Smooth muscle cell (in vitro differentiated cells): ENCODE measurements at regions not wholly inside any gene's neighbourhood (a gene's known extent, or its start where the extent isn't known, plus 50 kb on each side); places are given as distances from the start of the nearest gene placed in this dataset.

Source experiments
- DNase-seq: peaks from one replicate; lab custom pipeline; 2025; ENCODE audit not compliant: unreplicated experiment; lab: John Stamatoyannopoulos, UW
- H2AFZ ChIP-seq: fragments of 200-600 bp; sonication (generic); 2 replicates; pipeline ENCODE4 v1.6.0; 2016; ENCODE audit warnings: antibody characterized with exemption, low read depth, mild to moderate bottlenecking
- H3F3A ChIP-seq: fragments of 200-600 bp; sonication (generic); 2 replicates; pipeline ENCODE4 v1.6.0; 2017; ENCODE audit warnings: antibody characterized with exemption, low read depth
- H3K27ac ChIP-seq: fragments of 200-600 bp; sonication (generic); 2 replicates; pipeline ENCODE4 v1.5.1; 2016; ENCODE audit warnings: low read depth, mild to moderate bottlenecking
- H3K27me3 ChIP-seq: fragments of 200-600 bp; sonication (generic); 2 replicates; pipeline ENCODE4 v1.6.1; 2016; ENCODE audit warnings: low read depth, mild to moderate bottlenecking
- H3K36me3 ChIP-seq: fragments of 200-600 bp; sonication (generic); 2 replicates; pipeline ENCODE4 v1.5.1; 2016; ENCODE audit warnings: low read depth
- H3K4me1 ChIP-seq: fragments of 200-600 bp; sonication (generic); 2 replicates; pipeline ENCODE4 v1.5.1; 2016; ENCODE audit warnings: low read depth
- H3K4me2 ChIP-seq: fragments of 200-600 bp; sonication (generic); 2 replicates; pipeline ENCODE4 v1.6.0; 2016; ENCODE audit warnings: mild to moderate bottlenecking
- H3K4me3 ChIP-seq: fragments of 200-600 bp; sonication (generic); 2 replicates; pipeline ENCODE4 v1.5.1; 2016; ENCODE audit warnings: mild to moderate bottlenecking
- H3K79me2 ChIP-seq: fragments of 200-600 bp; sonication (generic); 2 replicates; pipeline ENCODE4 v1.6.0; 2016; ENCODE audit warnings: low read depth, mild to moderate bottlenecking
- H3K9ac ChIP-seq: fragments of 200-600 bp; sonication (generic); 2 replicates; pipeline ENCODE4 v1.6.0; 2016; ENCODE audit warnings: low read depth
- H3K9me3 ChIP-seq: fragments of 200-600 bp; sonication (generic); replicated peaks from 2 replicates; pipeline ENCODE4 v1.5.1; 2016; ENCODE audit warnings: low read depth
- H4K20me1 ChIP-seq: fragments of 200-600 bp; sonication (generic); 2 replicates; pipeline ENCODE4 v1.6.0; 2016; ENCODE audit warnings: low read depth
- WGBS: methylation state at CpG from one replicate; pipeline ENCODE4 v1.1.7; 2016; ENCODE audit warnings: low lambda C conversion rate; 5-methylcytosine and 5-hydroxymethylcytosine counted together
- TF ChIP-seq, protein P1 (sequence below): fragments of 200-600 bp; sonication (generic); IDR thresholded peaks from 2 replicates; pipeline ENCODE4 v1.5.1; 2017; ENCODE audit warnings: borderline replicate concordance, mild to moderate bottlenecking, antibody characterized with exemption; ENCODE audit not compliant: insufficient read depth, poor library complexity, severe bottlenecking

DNA sequence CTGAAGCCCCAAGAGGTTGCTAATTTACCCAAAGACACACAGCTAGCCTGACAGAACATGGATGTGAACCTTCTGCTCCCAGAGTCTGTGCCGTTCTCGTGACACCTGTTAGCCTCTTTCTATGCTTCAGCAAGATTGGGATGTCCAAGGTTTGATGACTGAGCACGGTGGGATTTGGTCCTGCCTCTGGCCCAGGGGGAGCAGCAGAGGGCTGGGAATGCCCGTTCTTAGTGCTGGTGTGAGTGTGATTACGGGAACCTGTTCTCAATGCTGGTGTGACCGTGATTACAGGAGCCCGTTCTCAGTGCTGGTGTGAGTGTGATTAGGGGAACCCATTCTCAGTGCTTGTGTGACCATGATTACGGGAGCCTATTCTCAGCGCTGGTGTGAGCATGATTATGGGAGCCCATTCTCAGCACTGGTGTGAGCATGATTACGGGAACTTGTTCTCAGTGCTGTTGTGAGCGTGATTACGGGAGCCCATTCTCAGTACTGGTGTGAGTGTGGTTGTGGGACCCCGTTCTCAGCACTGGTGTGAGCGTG is 67.3 kb upstream of the SNTG2 start:
- WGBS, result 89% methylated on average over 14 of the region's 14 CpGs
- no peak for DNase-seq

DNA sequence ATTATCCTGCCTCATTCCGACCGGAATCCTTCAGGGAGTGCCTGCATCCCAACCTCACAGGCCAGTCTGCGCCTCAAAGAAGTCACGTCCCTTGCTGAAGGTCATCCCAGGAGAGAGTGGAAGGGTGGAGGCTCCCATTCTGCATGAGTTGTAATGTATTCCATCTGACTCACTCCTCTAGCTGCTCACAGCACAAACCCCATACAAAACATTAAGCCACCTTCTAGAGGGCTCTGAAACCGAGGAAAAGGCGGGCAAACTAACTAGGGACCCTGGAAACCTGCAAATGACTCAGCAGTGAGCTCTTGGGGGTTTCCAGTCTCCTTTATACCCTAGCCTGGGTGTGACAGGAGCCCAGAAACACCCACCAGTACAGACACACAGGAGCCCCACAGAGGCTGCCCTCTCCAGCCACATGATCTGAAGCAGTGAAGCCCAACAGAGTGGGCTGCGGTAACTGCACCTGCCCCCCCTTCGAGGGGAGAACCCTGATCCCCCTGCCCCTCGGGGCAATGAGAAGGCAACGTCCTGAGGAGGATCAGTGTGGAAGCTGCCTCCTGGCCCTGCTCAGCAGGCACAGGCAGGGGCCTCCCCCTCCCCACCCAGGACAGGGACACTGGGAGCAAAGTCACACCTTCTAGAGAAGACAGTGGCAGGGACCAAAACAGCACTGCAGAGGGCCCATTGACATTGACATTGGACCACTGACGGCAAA is 69.3 kb upstream of the SNTG2 start:
- WGBS, result 82% methylated on average over 11 of the region's 11 CpGs
- Histone ChIP-seq H2AFZ (no peak overlapping the region), H3K4me1 (no peaks in the 10 kb centered on the region), H3K27me3 (peaks cover 34% of the 10 kb centered on the region), H3K4me2 (no peak overlapping the region), H3K9me3 (no peaks in the 10 kb centered on the region), H3K4me3 (no peak overlapping the region), H3K9ac (no peak overlapping the region), H4K20me1 (no peaks in the 10 kb centered on the region), H3K36me3 (no peaks in the 10 kb centered on the region), H3K27ac (no peak overlapping the region), H3F3A (no peaks in the 10 kb centered on the region), H3K79me2 (no peaks in the 10 kb centered on the region)
- DNase-seq, result no peak
- TF ChIP-seq, protein P1, sequence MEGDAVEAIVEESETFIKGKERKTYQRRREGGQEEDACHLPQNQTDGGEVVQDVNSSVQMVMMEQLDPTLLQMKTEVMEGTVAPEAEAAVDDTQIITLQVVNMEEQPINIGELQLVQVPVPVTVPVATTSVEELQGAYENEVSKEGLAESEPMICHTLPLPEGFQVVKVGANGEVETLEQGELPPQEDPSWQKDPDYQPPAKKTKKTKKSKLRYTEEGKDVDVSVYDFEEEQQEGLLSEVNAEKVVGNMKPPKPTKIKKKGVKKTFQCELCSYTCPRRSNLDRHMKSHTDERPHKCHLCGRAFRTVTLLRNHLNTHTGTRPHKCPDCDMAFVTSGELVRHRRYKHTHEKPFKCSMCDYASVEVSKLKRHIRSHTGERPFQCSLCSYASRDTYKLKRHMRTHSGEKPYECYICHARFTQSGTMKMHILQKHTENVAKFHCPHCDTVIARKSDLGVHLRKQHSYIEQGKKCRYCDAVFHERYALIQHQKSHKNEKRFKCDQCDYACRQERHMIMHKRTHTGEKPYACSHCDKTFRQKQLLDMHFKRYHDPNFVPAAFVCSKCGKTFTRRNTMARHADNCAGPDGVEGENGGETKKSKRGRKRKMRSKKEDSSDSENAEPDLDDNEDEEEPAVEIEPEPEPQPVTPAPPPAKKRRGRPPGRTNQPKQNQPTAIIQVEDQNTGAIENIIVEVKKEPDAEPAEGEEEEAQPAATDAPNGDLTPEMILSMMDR, result no peak

More for the DNA sequence above, 67.3 kb upstream of the SNTG2 start:
- Histone ChIP-seq H3K79me2 (no peaks in the 10 kb centered on the region), H3K27me3 (peaks cover 37% of the 10 kb centered on the region), H3K4me2 (no peak overlapping the region), H3K4me1 (no peaks in the 10 kb centered on the region), H2AFZ (no peak overlapping the region), H3K9me3 (no peaks in the 10 kb centered on the region), H3K27ac (no peak overlapping the region), H4K20me1 (no peaks in the 10 kb centered on the region), H3K36me3 (no peaks in the 10 kb centered on the region), H3K9ac (no peak overlapping the region), H3K4me3 (no peak overlapping the region), H3F3A (no peaks in the 10 kb centered on the region)
- TF ChIP-seq, protein P1, result no peak

DNA sequence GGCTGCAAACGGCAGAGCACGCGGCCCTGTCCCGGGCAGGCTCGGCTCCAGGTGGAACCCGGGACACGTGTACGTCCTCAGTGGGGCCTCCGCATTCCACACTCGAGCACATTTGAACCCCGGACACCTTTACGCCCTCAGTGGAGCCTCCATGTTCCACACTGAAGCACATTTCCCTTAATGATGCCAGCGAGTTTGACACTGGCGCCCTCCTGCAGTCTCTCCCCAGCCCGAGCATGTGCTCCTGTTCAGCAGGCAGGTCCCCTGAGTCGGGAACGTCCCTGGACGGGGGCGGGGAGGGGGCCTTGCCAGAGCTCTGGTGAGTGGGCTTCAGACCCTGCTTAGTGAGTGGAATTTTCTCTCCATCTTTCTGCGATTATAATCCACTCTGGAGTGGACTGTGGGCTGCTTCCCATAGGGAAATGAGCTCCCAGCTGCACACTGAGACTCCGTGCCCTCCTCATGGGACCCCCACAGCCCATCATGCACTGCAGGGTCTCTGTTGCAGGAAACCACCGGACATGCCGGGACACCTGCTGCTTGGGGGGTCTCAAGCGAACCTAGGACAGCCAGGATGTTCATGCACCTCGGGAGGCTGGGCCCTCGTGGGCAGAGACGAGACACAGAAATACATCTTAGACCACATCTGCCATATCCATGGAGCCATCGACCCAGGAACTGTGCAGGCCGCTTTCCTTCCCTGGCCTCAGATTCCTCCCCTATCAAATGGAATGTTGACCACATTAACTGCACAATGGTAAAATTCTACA is 70.3 kb upstream of the SNTG2 start:
- DNase-seq, result no peak
- no peaks in the 10 kb centered on the region for H3K79me2 ChIP-seq
- no peak overlapping the region for H3K4me2 ChIP-seq
- H3K27ac ChIP-seq, result no peak overlapping the region
- no peaks in the 10 kb centered on the region for H3F3A ChIP-seq
- H4K20me1 ChIP-seq, result no peaks in the 10 kb centered on the region
- H3K27me3 ChIP-seq, result peaks cover 34% of the 10 kb centered on the region
- H3K36me3 ChIP-seq, result no peaks in the 10 kb centered on the region
- TF ChIP-seq, protein P1, result no peak
- H3K9me3 ChIP-seq, result no peaks in the 10 kb centered on the region
- no peak overlapping the region for H3K9ac ChIP-seq
- no peak overlapping the region for H2AFZ ChIP-seq
- H3K4me1 ChIP-seq, result no peaks in the 10 kb centered on the region
- no peak overlapping the region for H3K4me3 ChIP-seq
- 90% methylated on average over 29 of the region's 29 CpGs for WGBS
